ENCODE measurements at regions not wholly inside any gene's neighbourhood (a gene's known extent, or its start where the extent isn't known, plus 50 kb on each side); places are given as distances from the start of the nearest gene placed in this dataset.

DNA sequence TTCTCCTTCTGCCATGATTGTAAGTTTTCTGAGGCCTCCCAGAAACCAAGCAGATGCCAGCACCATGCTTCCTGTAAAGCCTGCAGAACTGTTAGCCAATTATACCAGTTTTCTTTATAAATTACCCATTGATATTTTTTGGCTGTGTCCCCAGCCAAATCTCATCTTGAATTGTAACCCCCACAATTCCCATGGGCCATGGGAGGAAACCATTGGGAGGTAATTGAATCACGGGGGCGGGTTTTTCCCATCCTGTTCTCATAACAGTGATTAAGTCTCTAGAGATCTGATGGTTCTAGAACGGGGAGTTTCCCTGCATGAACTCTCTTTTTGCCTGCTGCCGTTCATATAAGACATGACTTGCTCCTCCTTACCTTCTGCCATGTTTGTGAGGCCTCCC is 788.5 kb downstream of the C6orf118 start:
- H4K8ac ChIP-seq (replicated peaks; ENCODE audit: insufficient read length, low read depth, low read length), result no peak overlapping the region
- H3K27me3 ChIP-seq (ENCODE audit: insufficient read depth, low read length), result no peaks in the 10 kb centered on the region
- H2BK120ac ChIP-seq (ENCODE audit: low read depth, low read length, poor library complexity, severe bottlenecking), result no peak overlapping the region
- no peaks in the 10 kb centered on the region; the same call in 1 of the 2 replicates for H3K27me3 Mint-ChIP-seq (ENCODE audit: low read depth)
- H3K4me1 Mint-ChIP-seq, result peaks cover 8 to 10% of the 10 kb centered on the region in 2 experiments; a peak in 2 of 4 replicates
- H3K27ac ChIP-seq (ENCODE audit: insufficient read length, low read depth, low read length), result no peak overlapping the region
- no peak overlapping the region for H3K9ac ChIP-seq (ENCODE audit: extremely low read depth, insufficient read length, low read length)
- no peak overlapping the region for H3K18ac ChIP-seq (ENCODE audit: insufficient read length, low read depth, low read length)
- H4K91ac ChIP-seq (ENCODE audit: insufficient read length, low read depth, low read length), result no peak overlapping the region
- no peaks in the 10 kb centered on the region for H3K79me2 ChIP-seq (ENCODE audit: insufficient read depth, low read length)
- peaks cover 16 to 39% (median 18%) of the 10 kb centered on the region in 3 experiments for H3K36me3 Mint-ChIP-seq (ENCODE audit: insufficient read depth in 1 of 3, low read depth in 3 of 3)
- no CpG with 5 or more reads among the region's 4 CpGs for WGBS (ENCODE audit: extremely low coverage, insufficient read length, low lambda C conversion rate)
- H3K9me3 ChIP-seq (ENCODE audit: control insufficient read depth, low read depth, low read length), result peaks cover 5% of the 10 kb centered on the region
- no peak overlapping the region for H3K4ac ChIP-seq (ENCODE audit: low read depth, low read length)
- no peak overlapping the region for H4K5ac ChIP-seq (ENCODE audit: insufficient read length, low read depth, low read length)
- no peak overlapping the region for H2BK20ac ChIP-seq (ENCODE audit: low read depth, low read length, poor library complexity, severe bottlenecking)
- no peak overlapping the region for H3T11ph ChIP-seq (ENCODE audit: low read length)
- DNase-seq, result no peak
- no peak overlapping the region for H3K23ac ChIP-seq (ENCODE audit: insufficient read length, low read depth, low read length)
- H3K4me1 ChIP-seq (ENCODE audit: insufficient read depth, low read length), result no peaks in the 10 kb centered on the region
- H3K4me3 Mint-ChIP-seq, result no peak overlapping the region
- no peak overlapping the region for H2AFZ ChIP-seq (ENCODE audit: low read length)
- H3K56ac ChIP-seq (ENCODE audit: insufficient read length, low read depth, low read length), result no peak overlapping the region
- no peak overlapping the region for H2BK12ac ChIP-seq (ENCODE audit: insufficient read length, low read depth, low read length)
- TF ChIP-seq, protein P1, sequence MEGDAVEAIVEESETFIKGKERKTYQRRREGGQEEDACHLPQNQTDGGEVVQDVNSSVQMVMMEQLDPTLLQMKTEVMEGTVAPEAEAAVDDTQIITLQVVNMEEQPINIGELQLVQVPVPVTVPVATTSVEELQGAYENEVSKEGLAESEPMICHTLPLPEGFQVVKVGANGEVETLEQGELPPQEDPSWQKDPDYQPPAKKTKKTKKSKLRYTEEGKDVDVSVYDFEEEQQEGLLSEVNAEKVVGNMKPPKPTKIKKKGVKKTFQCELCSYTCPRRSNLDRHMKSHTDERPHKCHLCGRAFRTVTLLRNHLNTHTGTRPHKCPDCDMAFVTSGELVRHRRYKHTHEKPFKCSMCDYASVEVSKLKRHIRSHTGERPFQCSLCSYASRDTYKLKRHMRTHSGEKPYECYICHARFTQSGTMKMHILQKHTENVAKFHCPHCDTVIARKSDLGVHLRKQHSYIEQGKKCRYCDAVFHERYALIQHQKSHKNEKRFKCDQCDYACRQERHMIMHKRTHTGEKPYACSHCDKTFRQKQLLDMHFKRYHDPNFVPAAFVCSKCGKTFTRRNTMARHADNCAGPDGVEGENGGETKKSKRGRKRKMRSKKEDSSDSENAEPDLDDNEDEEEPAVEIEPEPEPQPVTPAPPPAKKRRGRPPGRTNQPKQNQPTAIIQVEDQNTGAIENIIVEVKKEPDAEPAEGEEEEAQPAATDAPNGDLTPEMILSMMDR (conservative IDR thresholded peaks at IDR 0.05), result no peak
- no peak overlapping the region for H2BK5ac ChIP-seq (ENCODE audit: insufficient read length, low read length)
- H3K9me3 Mint-ChIP-seq, result peaks cover 29 to 46% of the 10 kb centered on the region in 2 experiments
- no peak overlapping the region for H2BK15ac ChIP-seq (ENCODE audit: low read depth, low read length)
- H3K14ac ChIP-seq (ENCODE audit: insufficient read depth, low read length), result no peak overlapping the region
- H2AK5ac ChIP-seq (ENCODE audit: insufficient read length, low read length), result no peak overlapping the region
- no peaks in the 10 kb centered on the region for H3K23me2 ChIP-seq (ENCODE audit: insufficient read length, low read depth, low read length, poor library complexity, severe bottlenecking)
- H3K27ac Mint-ChIP-seq, result no peak overlapping the region
- no peaks in the 10 kb centered on the region for H3K79me1 ChIP-seq (ENCODE audit: insufficient read depth, low read depth, low read length, poor library complexity, severe bottlenecking)
- no peak overlapping the region for H3K4me2 ChIP-seq (ENCODE audit: insufficient read depth, insufficient read length, low read length)
- H4K20me1 ChIP-seq (ENCODE audit: control insufficient read depth, insufficient read depth, insufficient read length), result no peaks in the 10 kb centered on the region

All from H9 (cell line).